ENCODE measurements at regions not wholly inside any gene's neighbourhood (a gene's known extent, or its start where the extent isn't known, plus 50 kb on each side); places are given as distances from the start of the nearest gene placed in this dataset.

- H3K4me3 Mint-ChIP-seq (ENCODE audit: unreplicated experiment): no peak overlapping the region
Measured at GRCh38 chr2:191526091-191526490, 151.8 kb upstream of the NABP1 start.

GRCh38 chr2:191526536-191526935 lies 151.4 kb upstream of the NABP1 start:
- no peak for TF ChIP-seq CTCF (IDR thresholded peaks at IDR 0.05; ENCODE audit: partially characterized antibody, unreplicated experiment)
- no peaks in the 10 kb centered on the region for H3K36me3 Mint-ChIP-seq (ENCODE audit: unreplicated experiment)

More at GRCh38 chr2:191526091-191526490, 151.8 kb upstream of the NABP1 start:
- H3K27me3 Mint-ChIP-seq (ENCODE audit: unreplicated experiment): no peaks in the 10 kb centered on the region
- TF ChIP-seq CTCF (IDR thresholded peaks at IDR 0.05; ENCODE audit: partially characterized antibody, unreplicated experiment): no peak
- H3K9me3 Mint-ChIP-seq (ENCODE audit: unreplicated experiment): no peaks in the 10 kb centered on the region
- no peak for DNase-seq
- H3K36me3 Mint-ChIP-seq (ENCODE audit: unreplicated experiment): no peaks in the 10 kb centered on the region
- no peaks in the 10 kb centered on the region for H3K4me1 Mint-ChIP-seq (ENCODE audit: low read depth, unreplicated experiment)
- no peak overlapping the region for H3K27ac Mint-ChIP-seq (ENCODE audit: unreplicated experiment)

GRCh38 chr2:191526953-191527556 lies 150.9 kb upstream of the NABP1 start:
- peaks cover 5% of the 10 kb centered on the region for H3K4me1 Mint-ChIP-seq (ENCODE audit: low read depth, unreplicated experiment)
- no peaks in the 10 kb centered on the region for H3K36me3 Mint-ChIP-seq (ENCODE audit: unreplicated experiment)
- H3K4me3 Mint-ChIP-seq (ENCODE audit: unreplicated experiment): no peak overlapping the region
- no peak for DNase-seq
- H3K27me3 Mint-ChIP-seq (ENCODE audit: unreplicated experiment): peaks cover 4% of the 10 kb centered on the region
- no peaks in the 10 kb centered on the region for H3K9me3 Mint-ChIP-seq (ENCODE audit: unreplicated experiment)
- no peak for TF ChIP-seq CTCF (IDR thresholded peaks at IDR 0.05; ENCODE audit: partially characterized antibody, unreplicated experiment)
- H3K27ac Mint-ChIP-seq (ENCODE audit: unreplicated experiment): no peak overlapping the region

More at GRCh38 chr2:191526536-191526935, 151.4 kb upstream of the NABP1 start:
- H3K9me3 Mint-ChIP-seq (ENCODE audit: unreplicated experiment): no peaks in the 10 kb centered on the region
- H3K4me1 Mint-ChIP-seq (ENCODE audit: low read depth, unreplicated experiment): peaks cover 1% of the 10 kb centered on the region
- no peak overlapping the region for H3K4me3 Mint-ChIP-seq (ENCODE audit: unreplicated experiment)
- DNase-seq: no peak
- H3K27ac Mint-ChIP-seq (ENCODE audit: unreplicated experiment): no peak overlapping the region
- H3K27me3 Mint-ChIP-seq (ENCODE audit: unreplicated experiment): peaks cover 2% of the 10 kb centered on the region

GRCh38 chr2:191530618-191531017 lies 147.3 kb upstream of the NABP1 start:
- H3K4me3 Mint-ChIP-seq (ENCODE audit: unreplicated experiment): no peak overlapping the region
- no peaks in the 10 kb centered on the region for H3K9me3 Mint-ChIP-seq (ENCODE audit: unreplicated experiment)
- no peak for DNase-seq
- peaks cover 4% of the 10 kb centered on the region for H3K27me3 Mint-ChIP-seq (ENCODE audit: unreplicated experiment)
- peaks cover 6% of the 10 kb centered on the region for H3K4me1 Mint-ChIP-seq (ENCODE audit: low read depth, unreplicated experiment)
- no peak for TF ChIP-seq CTCF (IDR thresholded peaks at IDR 0.05; ENCODE audit: partially characterized antibody, unreplicated experiment)
- H3K36me3 Mint-ChIP-seq (ENCODE audit: unreplicated experiment): no peaks in the 10 kb centered on the region
- H3K27ac Mint-ChIP-seq (ENCODE audit: unreplicated experiment): no peak overlapping the region

- peaks cover 9% of the 10 kb centered on the region for H3K4me1 Mint-ChIP-seq (ENCODE audit: low read depth, unreplicated experiment)
- no peak overlapping the region for H3K4me3 Mint-ChIP-seq (ENCODE audit: unreplicated experiment)
- no peaks in the 10 kb centered on the region for H3K36me3 Mint-ChIP-seq (ENCODE audit: unreplicated experiment)
- H3K27ac Mint-ChIP-seq (ENCODE audit: unreplicated experiment): no peak overlapping the region
- no peak for TF ChIP-seq CTCF (IDR thresholded peaks at IDR 0.05; ENCODE audit: partially characterized antibody, unreplicated experiment)
- no peaks in the 10 kb centered on the region for H3K9me3 Mint-ChIP-seq (ENCODE audit: unreplicated experiment)
- peaks cover 4% of the 10 kb centered on the region for H3K27me3 Mint-ChIP-seq (ENCODE audit: unreplicated experiment)
- no peak for DNase-seq
Measured at GRCh38 chr2:191533693-191534180, 144.2 kb upstream of the NABP1 start.
